T-helper 2 cell treated with Interferon-gamma antibody and Interleukin-4, amounts not matched to agents 5 μg/mL and 100 μg/mL, for 36 hours (primary cell): ENCODE measurements at regions not wholly inside any gene's neighbourhood (a gene's known extent, or its start where the extent isn't known, plus 50 kb on each side); places are given as distances from the start of the nearest gene placed in this dataset.
A peak's percentile ranks its signal among the peaks of the same experiment; 100 is the strongest.

Experiments used
- DNase-seq: peaks from one replicate; pipeline ENCODE4 v3.0.0; 2021; ENCODE audit warnings: low spot score
- H3K27ac Mint-ChIP-seq: one replicate; pipeline ENCODE4 v1.8.0; 2021; ENCODE audit warnings: mild to moderate bottlenecking, mixed read lengths
- H3K27me3 Mint-ChIP-seq: one replicate; pipeline ENCODE4 v1.8.0; 2021; ENCODE audit warnings: low read depth, mixed read lengths
- H3K36me3 Mint-ChIP-seq: one replicate; pipeline ENCODE4 v1.8.0; 2021; ENCODE audit warnings: low read depth, mixed read lengths
- H3K4me1 Mint-ChIP-seq: one replicate; pipeline ENCODE4 v1.8.0; 2021; ENCODE audit warnings: low read depth, mixed read lengths
- H3K4me3 Mint-ChIP-seq: one replicate; pipeline ENCODE4 v1.8.0; 2022; ENCODE audit warnings: mild to moderate bottlenecking, moderate library complexity, mixed read lengths
- H3K9me3 Mint-ChIP-seq: one replicate; pipeline ENCODE4 v1.8.0; 2021; ENCODE audit warnings: mixed read lengths

- Mint-ChIP-seq H3K4me1 (peaks cover 22% of the 10 kb centered on the region), H3K36me3 (no peaks in the 10 kb centered on the region), H3K27ac (peak overlapping the region; percentile 9), H3K4me3 (peak overlapping the region; percentile 2), H3K27me3 (peaks cover 18% of the 10 kb centered on the region), H3K9me3 (no peaks in the 10 kb centered on the region)
- no peak for DNase-seq
Measured at GRCh38 chr2:12178289-12179080, 432.1 kb downstream of the LPIN1 start.

- H3K36me3 Mint-ChIP-seq = no peaks in the 10 kb centered on the region
- no peaks in the 10 kb centered on the region for H3K9me3 Mint-ChIP-seq
- H3K27ac Mint-ChIP-seq = no peak overlapping the region
- DNase-seq = no peak
- peaks cover 18% of the 10 kb centered on the region for H3K27me3 Mint-ChIP-seq
- peaks cover 22% of the 10 kb centered on the region for H3K4me1 Mint-ChIP-seq
- H3K4me3 Mint-ChIP-seq = no peak overlapping the region
Measured at GRCh38 chr2:12180031-12180430, 433.6 kb downstream of the LPIN1 start.

GRCh38 chr2:12183032-12183645 lies 436.7 kb downstream of the LPIN1 start:
- H3K36me3 Mint-ChIP-seq = no peaks in the 10 kb centered on the region
- no peak overlapping the region for H3K4me3 Mint-ChIP-seq
- no peak overlapping the region for H3K27ac Mint-ChIP-seq
- no peaks in the 10 kb centered on the region for H3K9me3 Mint-ChIP-seq
- H3K27me3 Mint-ChIP-seq = peaks cover 18% of the 10 kb centered on the region
- peaks cover 3% of the 10 kb centered on the region for H3K4me1 Mint-ChIP-seq
- DNase-seq = no peak

DNA sequence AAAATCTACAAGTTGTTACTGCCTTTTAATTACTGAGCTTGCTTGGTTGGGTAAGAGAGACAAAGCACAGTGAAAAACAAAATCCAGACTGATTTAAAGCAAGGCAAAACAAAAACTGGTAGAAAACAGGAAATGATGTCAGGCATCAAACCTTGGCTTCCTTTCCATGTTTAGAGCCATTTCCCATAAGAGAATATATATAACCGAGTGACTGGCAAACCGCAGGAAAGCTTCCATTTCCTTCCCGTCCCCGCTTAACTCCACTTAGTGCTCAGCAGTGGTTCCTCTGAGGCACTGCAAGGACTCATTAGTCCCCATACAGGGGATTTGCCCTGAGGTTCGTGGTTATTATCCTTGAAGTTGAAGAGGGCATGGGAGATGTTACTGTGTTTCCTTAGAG lies 446.3 kb downstream of the LPIN1 start:
- Mint-ChIP-seq H3K9me3 (peaks cover 26% of the 10 kb centered on the region), H3K27ac (no peak overlapping the region), H3K4me3 (peak overlapping the region; percentile 3), H3K4me1 (peaks cover 11% of the 10 kb centered on the region), H3K27me3 (peaks cover 4% of the 10 kb centered on the region), H3K36me3 (peaks cover 7% of the 10 kb centered on the region)
- DNase-seq = no peak

- peaks cover 4% of the 10 kb centered on the region for H3K27me3 Mint-ChIP-seq
- H3K36me3 Mint-ChIP-seq = peaks cover 7% of the 10 kb centered on the region
- peaks cover 11% of the 10 kb centered on the region for H3K4me1 Mint-ChIP-seq
- no peak for DNase-seq
- H3K27ac Mint-ChIP-seq = no peak overlapping the region
- H3K4me3 Mint-ChIP-seq = no peak overlapping the region
- peaks cover 27% of the 10 kb centered on the region for H3K9me3 Mint-ChIP-seq
Measured at GRCh38 chr2:12194968-12195367, 448.5 kb downstream of the LPIN1 start.

DNA sequence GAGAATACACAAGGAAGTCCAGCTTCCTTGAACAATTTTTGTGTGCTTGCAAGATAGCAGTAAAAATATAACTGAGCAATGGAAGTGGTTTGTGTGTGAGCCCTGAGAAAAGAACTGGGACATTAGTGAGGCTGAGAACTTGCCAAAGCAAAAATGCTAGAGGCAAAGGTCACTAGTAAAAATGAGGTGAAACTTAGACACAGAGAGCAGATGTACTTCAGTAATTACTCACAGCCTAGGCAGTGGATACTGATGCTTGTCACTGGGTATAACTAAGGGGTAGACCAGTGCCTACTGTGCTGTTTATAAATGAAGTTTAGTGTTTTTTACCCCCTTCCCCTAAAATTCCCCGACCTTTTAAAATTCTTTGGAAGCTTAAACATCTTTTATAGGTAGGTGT lies 450.1 kb downstream of the LPIN1 start:
- H3K27me3 Mint-ChIP-seq = no peaks in the 10 kb centered on the region
- H3K4me3 Mint-ChIP-seq = no peak overlapping the region
- peaks cover 7% of the 10 kb centered on the region for H3K36me3 Mint-ChIP-seq
- no peak overlapping the region for H3K27ac Mint-ChIP-seq
- DNase-seq = no peak
- H3K9me3 Mint-ChIP-seq = peaks cover 23% of the 10 kb centered on the region
- peaks cover 11% of the 10 kb centered on the region for H3K4me1 Mint-ChIP-seq

- H3K4me1 Mint-ChIP-seq = peaks cover 11% of the 10 kb centered on the region
- DNase-seq = no peak
- H3K36me3 Mint-ChIP-seq = peaks cover 7% of the 10 kb centered on the region
- no peak overlapping the region for H3K4me3 Mint-ChIP-seq
- H3K27me3 Mint-ChIP-seq = peaks cover 2% of the 10 kb centered on the region
- no peak overlapping the region for H3K27ac Mint-ChIP-seq
- peaks cover 23% of the 10 kb centered on the region for H3K9me3 Mint-ChIP-seq
Measured at GRCh38 chr2:12197133-12197532, 450.7 kb downstream of the LPIN1 start.

DNA sequence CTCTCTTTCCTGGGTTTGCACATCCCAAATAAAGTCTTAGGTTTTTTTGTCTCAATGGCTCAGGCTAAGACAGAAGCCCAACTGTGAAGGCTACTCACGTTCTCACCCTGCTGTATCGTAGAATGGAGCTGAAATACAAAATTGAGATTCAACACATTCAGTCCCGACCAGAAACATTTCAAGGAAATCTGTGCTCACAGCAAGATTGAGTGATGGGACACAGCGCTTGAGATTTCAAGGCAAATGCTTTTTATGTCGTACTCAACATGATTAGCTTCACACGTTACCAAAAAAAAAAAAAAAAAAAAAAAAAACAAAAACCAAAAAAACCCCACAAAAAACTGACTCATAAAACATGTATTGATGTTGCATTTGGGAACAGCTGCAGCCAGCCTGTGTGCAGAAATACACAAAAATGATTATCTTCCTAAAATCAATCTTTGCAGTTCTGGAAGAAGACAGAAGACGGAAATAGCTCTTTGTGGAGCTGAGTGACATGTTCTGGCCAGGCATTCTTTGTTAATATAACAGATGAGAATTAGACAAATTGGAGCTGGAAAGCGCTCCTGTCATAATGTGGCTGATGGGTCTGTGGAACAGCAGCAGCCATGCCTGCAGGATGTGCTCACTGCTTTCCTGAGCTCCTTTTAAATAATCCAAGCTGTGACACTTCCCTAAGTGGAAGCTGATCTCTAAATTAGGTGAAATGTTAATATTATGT lies 453.2 kb downstream of the LPIN1 start:
- H3K4me3 Mint-ChIP-seq = no peak overlapping the region
- DNase-seq = no peak
- H3K36me3 Mint-ChIP-seq = no peaks in the 10 kb centered on the region
- H3K27me3 Mint-ChIP-seq = peaks cover 2% of the 10 kb centered on the region
- peaks cover 9% of the 10 kb centered on the region for H3K9me3 Mint-ChIP-seq
- H3K27ac Mint-ChIP-seq = no peak overlapping the region
- peaks cover 5% of the 10 kb centered on the region for H3K4me1 Mint-ChIP-seq

GRCh38 chr2:12201369-12201768 lies 454.9 kb downstream of the LPIN1 start:
- Mint-ChIP-seq H3K36me3 (no peaks in the 10 kb centered on the region), H3K27me3 (peaks cover 2% of the 10 kb centered on the region), H3K27ac (no peak overlapping the region), H3K4me3 (no peak overlapping the region), H3K9me3 (peaks cover 9% of the 10 kb centered on the region), H3K4me1 (peaks cover 4% of the 10 kb centered on the region)
- DNase-seq = no peak

- no peak for DNase-seq
- Mint-ChIP-seq H3K4me1 (no peaks in the 10 kb centered on the region), H3K4me3 (no peak overlapping the region), H3K36me3 (no peaks in the 10 kb centered on the region), H3K27ac (no peak overlapping the region), H3K9me3 (peaks cover 5% of the 10 kb centered on the region), H3K27me3 (peaks cover 2% of the 10 kb centered on the region)
Measured at GRCh38 chr2:12202313-12203075, 456.1 kb downstream of the LPIN1 start.

DNA sequence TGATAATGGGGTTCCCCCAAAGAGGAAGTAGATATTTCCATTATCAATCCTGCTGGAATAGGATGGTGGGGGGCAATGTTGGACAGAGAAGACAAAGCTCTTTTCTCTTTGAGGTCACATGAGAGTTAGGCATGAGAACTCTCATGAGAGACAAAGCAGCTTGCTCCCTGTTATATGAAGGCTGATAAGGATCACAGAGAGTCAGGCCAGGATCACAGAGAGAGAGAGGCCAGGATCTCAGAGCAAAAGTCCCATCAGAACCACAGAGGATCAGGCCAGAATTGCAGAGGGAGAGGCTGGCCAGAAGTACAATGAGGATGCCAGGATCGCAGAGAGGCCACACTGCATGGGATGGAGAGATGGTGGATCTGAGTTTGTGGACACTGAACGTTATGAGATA lies 457.1 kb downstream of the LPIN1 start:
- no peak for DNase-seq
- Mint-ChIP-seq H3K27ac (no peak overlapping the region), H3K36me3 (no peaks in the 10 kb centered on the region), H3K4me1 (no peaks in the 10 kb centered on the region), H3K9me3 (no peaks in the 10 kb centered on the region), H3K27me3 (peaks cover 2% of the 10 kb centered on the region), H3K4me3 (no peak overlapping the region)

DNA sequence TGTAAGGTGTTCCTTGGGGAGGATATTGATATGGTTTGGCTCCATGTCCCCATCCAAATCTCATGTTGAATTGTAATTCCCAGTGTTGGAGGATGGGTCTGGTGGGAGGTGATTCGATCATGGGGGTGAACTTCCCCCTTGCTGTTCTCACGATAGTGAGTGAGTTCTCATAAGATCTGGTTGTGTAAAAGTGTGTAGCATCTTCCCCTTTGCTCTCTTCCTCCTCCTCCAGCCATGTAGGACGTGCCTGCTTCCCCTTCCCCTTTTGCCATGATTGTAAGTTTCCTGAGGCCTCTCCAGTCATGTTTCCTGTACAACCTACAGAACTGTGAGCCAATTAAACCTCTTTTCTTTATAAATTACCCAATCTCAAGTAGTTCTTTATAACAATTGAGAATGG lies 458.7 kb downstream of the LPIN1 start:
- no peak overlapping the region for H3K4me3 Mint-ChIP-seq
- no peaks in the 10 kb centered on the region for H3K9me3 Mint-ChIP-seq
- H3K4me1 Mint-ChIP-seq = no peaks in the 10 kb centered on the region
- DNase-seq = no peak
- H3K27me3 Mint-ChIP-seq = peaks cover 2% of the 10 kb centered on the region
- H3K36me3 Mint-ChIP-seq = no peaks in the 10 kb centered on the region
- H3K27ac Mint-ChIP-seq = no peak overlapping the region

- no peak overlapping the region for H3K4me3 Mint-ChIP-seq
- H3K27ac Mint-ChIP-seq = no peak overlapping the region
- DNase-seq = no peak
- no peaks in the 10 kb centered on the region for H3K36me3 Mint-ChIP-seq
- no peaks in the 10 kb centered on the region for H3K27me3 Mint-ChIP-seq
- H3K9me3 Mint-ChIP-seq = no peaks in the 10 kb centered on the region
- no peaks in the 10 kb centered on the region for H3K4me1 Mint-ChIP-seq
Measured at GRCh38 chr2:12207491-12207890, 461.1 kb downstream of the LPIN1 start.
